Medulla oblongata (tissue), 1 donor: ENCODE measurements at regions not wholly inside any gene's neighbourhood (a gene's known extent, or its start where the extent isn't known, plus 50 kb on each side); places are given as distances from the start of the nearest gene placed in this dataset.

Experiments
- DNase-seq: peaks from one replicate; pipeline ENCODE4 v3.0.0-alpha.2; 2015; ENCODE audit errors: extremely low spot score

GRCh38 chr7:94270772-94271171 lies 123.9 kb upstream of the COL1A2 start:
- DNase-seq: no peak

- DNase-seq: no peak
These were observed 121.7 kb upstream of the COL1A2 start for GRCh38 chr7:94272821-94273583.

DNA sequence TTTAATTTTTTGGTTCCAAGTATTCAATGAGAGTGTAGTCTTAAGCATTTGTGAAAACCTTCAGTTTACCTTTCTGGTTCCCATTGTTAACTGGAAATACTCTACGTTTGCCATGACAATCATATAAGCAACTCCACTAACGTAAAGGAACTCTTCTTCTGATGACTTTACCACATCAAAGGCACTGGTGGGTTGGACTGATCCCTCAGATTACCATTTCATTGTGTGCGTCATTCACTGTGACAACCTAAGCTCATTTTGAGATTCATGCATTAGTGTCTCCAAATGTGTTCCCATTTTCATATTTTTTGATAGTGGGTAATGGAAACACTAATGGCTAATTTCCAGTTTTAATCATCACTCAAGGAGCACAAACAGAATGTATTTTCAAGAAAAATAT lies 119.9 kb upstream of the COL1A2 start:
- DNase-seq: no peak

GRCh38 chr7:94276027-94276426 lies 118.7 kb upstream of the COL1A2 start:
- DNase-seq: peak; percentile 8

- DNase-seq: peak; percentile 45
These were observed 117.9 kb upstream of the COL1A2 start for GRCh38 chr7:94276795-94277194.

GRCh38 chr7:94277236-94277635 lies 117.5 kb upstream of the COL1A2 start:
- no peak for DNase-seq

DNA sequence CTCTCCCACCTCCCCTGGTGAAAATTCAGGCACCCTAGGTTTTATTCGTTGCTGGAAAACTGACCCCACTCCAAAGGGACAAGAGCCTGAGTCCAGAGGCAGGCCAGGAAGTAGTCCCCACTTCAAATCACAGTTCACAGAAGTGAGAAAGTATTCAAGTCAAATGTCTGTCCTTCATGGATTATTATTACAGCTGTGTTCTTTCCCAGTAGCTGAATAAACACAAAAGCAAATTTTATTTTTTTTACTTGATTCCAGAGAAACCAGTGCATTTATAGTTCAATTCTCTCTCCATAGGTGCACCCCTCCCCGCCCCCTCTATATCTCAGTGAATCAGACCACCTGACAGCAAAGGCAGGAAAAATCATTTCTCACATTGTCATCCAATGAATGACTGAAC lies 113.8 kb upstream of the COL1A2 start:
- DNase-seq: no peak

DNA sequence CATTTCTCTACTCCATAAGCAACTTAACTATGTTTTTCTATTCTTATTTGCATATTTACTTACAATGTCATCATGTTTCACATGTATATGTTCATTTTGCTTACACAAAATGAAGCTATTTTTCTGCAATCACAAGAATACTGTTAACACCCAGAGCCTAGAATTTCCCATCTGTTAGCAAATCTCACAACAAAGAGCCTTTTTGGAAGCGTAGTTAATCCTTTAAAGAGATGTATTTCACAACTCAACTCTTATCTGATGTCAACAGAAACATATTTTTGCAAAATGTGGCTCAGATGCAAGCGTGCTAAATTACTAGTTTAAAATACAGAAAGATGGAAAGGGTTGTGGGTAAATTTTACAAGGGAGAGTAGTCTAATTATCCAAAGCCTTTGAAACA lies 110.6 kb upstream of the COL1A2 start:
- no peak for DNase-seq

DNA sequence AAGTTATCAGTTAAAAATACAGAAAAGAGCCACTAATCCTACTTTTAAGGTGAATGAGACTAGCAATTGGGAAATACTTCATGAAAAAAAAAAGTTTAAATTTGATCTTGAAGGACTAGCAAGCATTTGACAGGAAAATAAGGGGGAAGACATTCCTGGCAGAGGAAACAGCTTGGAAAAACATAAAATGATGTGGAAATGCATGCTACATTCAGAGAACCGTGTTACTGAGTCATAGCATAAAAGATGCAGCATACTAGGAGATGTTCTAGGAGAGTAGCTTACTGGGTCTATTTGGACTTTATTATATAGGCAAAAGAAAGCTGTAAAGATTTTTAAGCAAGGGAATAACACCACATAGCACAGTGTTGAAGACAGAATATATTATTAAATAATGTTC lies 108.6 kb upstream of the COL1A2 start:
- no peak for DNase-seq

GRCh38 chr7:94288096-94288495 lies 106.6 kb upstream of the COL1A2 start:
- no peak for DNase-seq

GRCh38 chr7:94289071-94289470 lies 105.6 kb upstream of the COL1A2 start:
- DNase-seq: peak; percentile 91

DNA sequence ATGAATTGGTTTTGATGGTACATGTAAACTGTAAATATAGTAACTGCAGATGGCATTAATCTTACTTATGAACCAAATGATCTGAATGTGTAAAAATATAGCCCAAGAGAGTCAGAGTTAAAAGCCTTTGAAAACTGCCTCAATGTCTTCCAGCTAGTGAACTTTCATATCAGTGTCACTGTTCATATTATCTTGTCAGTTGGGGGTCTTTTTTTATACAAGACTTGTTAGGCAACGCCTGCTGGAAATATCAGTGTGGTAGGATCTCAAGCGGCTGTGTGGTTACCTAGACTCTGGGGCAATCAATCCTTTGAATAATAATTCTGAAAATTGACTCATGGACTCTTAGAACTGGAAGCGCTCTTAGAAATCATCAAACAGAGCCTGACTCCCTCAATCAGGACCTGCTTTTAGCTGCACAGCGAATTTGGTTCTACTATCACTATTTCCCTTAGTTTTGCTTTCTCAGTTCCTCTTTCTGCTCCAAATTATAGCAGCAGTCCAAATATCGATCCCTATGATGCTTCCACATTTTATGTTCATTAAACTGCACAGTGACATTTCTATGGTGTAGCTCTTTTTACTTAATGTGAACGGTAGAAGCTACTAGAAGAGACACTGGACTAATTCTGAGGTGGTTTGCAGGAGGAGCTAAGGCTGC lies 100.1 kb upstream of the COL1A2 start:
- no peak for DNase-seq

DNA sequence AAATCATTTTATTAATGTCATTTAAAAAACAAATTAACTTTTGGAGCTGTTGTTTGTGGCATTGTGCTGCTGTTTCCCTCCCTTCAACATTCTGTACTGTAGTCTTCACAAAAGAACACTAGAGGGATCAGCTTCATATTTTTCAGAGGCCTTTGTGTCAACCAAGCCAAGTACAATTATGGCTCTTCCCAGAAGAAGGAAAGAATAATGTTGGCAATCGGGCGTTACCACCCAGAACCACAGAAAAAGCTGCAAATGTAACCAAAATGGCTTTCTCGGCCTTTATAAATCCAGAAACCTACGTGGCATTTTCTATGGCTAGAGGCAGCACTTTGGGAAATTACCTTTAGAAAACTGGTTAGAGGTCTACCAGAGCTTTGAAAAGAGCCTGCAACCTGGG lies 98.8 kb upstream of the COL1A2 start:
- peak; percentile 22 for DNase-seq

DNA sequence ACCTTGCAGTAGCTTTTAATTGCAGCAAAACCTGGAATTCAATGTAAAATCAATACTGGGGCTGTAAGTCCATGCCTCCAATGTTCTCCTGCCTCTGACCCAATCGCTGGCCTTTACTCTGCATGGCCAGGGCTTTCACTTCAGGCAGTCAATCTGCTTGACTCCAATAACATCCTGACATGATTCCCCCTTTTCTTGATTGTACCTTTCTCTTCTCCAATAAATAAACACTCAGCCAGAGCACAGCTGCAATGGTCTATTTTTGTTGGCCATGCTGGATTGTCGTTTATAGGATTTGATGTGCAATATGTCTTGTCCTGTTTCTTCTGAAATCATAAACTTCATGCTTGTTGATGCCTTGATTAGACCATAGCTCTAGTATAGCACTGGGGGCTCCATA lies 97.8 kb upstream of the COL1A2 start:
- no peak for DNase-seq

DNA sequence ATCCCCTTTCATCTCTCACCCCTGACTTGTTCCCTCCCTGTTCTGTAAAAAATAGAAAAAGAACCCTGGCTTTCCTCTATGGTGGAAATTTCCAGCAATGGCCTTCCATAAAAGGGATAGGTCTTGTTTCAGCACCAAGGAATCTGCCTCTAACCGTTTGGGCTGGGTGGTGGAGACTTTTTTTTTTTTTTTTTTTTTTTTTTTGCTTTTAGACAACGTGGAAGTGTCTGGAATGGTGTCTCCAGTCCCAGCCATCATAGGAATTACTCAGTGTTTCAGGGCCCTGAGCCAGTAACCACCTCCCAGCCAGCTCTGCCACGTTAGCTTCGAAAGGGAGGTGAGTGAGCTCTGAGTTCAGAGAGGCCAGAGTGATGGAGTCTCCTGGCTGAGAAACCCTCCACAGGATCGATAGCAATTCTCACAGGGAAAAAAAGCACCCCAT lies 97.3 kb upstream of the COL1A2 start:
- DNase-seq: no peak

DNA sequence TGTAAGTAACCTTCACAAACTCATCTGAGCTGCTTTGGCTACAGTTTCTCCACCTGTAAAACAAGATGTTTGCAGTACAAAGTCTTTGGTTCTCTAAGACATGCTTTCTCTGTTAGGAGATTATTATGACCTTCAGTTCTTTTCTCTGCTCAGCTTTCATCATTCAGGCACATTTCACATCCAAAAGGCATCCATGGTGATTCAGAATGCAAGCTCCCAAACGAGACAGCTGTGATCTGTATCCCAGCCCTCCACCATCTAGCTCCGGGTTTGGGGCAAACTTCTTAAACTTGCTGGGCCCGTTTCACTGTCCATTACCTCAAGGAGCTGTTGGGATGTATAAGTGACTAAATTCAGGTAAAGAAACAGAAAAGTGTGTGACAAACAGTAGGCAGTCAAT lies 95.8 kb upstream of the COL1A2 start:
- DNase-seq: no peak

DNA sequence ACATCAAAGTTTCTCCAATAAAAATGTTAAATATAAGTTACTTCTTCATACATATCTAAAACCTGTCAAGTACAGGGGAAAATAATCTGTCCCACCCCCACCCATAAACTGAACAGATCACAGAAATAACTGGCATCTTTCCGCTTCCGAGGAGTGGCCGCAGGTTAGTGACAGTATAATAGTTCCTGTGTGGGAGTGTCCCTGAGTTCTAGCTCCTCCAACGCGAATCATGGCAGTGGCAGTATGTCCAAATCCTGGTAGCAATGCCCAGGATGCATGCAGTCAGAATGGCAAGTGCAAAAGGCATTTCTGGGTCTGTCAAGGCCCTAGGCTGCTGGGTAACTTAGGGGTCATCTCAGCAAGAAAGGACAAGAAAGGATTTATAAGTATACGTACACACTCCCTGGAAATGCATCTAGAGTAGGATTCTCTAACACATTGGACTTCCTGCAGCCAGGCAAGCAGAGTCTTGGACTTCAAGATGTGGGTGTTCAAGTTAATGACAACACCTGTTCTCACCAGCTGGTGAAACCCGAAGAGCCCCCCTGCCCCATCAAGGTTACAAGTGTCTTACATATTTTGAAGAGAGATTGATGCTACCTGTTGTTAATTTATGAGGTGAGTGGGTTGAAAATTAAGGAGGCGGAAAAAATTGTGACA lies 94.4 kb upstream of the COL1A2 start:
- no peak for DNase-seq

DNA sequence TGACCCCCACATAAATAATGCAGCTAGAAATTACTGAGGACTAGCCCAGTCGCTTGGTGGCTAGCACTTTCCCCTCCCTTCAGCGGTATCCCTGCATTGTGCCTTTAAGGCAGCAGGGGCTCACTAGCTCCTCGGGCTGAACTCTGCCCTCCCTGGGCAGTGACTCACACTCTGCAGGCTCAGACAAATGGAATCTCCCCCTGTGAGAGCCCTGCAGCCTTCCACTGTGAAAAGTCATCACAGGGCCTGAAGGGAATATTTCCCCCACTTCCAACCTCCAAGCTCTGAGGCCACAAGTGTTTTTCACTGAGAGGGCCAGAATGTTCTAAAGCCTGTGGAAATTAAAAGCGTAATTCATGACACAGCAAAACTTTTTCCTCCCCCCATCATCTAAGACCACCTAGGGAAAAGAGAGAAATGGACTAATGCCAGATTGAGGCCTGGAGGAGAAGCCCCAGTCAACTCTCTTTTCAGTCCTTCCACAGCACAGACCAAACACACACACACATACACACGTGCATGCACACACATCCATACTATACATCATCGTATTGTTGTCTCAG lies 93.6 kb upstream of the COL1A2 start:
- peak; percentile 19 for DNase-seq

DNA sequence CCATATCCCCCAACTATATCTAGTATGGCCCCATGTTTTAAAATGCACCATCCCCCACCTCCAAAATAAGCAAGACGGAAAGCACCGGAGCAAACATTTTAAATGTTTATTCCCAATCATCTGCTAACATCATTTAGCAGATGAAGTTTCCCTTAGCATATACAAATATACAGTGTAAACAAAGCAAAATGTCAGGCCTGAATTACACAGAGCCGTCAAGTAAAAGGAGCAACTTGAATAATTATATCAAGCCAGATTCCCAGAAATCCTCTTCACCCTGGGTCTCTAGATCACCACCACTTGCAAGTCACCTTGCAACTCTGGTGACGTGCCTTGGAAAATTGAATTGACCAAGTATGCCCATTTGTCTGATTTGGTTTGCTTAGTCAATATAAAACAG lies 91.6 kb upstream of the COL1A2 start:
- DNase-seq: no peak

DNA sequence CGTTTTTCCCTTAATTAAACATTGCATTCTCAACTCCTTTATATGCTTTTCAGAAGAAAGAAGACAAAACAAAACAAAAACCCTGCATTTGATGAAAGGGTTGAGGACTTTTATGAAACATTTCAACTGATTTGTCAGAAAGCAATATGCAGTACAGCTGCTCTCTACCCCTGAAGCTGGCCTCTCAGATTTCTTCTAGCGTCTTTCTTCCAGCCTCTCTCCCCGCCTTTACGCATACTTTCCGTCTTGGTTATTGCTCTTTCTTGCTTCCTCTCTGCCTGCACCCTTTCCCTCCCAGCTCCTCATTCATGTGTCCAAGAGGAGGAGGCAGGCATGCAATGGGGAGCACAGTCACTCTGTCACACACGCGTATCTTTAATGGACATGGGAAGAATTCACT lies 91.0 kb upstream of the COL1A2 start:
- no peak for DNase-seq

- DNase-seq: no peak
These were observed 89.8 kb upstream of the COL1A2 start for GRCh38 chr7:94304878-94305277.

DNA sequence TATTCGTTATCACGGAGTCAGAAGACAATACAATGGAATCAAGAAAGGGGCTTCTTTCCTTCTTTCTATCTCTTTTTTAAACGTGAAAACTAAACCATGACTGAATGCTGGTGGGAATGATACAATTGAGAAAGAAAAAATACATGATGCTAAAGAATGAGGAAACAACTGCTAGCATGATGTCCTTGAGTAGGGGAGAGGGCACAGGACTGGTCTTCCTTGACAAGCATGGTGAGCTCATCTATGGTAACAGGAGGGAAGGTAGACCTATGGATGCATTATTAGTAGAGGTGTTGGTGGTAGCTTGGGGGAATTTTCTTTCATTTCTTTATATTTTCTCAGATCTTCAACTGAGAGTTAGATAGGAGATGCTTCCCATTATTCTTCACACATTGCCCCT lies 88.9 kb upstream of the COL1A2 start:
- DNase-seq: no peak
